ENCODE measurements at regions not wholly inside any gene's neighbourhood (a gene's known extent, or its start where the extent isn't known, plus 50 kb on each side); places are given as distances from the start of the nearest gene placed in this dataset.
"Not testable (repeated sequence)": the region's sequence is repeated elsewhere in the genome, so short reads cannot be mapped to it uniquely, and the experiment has no call there.

DNA sequence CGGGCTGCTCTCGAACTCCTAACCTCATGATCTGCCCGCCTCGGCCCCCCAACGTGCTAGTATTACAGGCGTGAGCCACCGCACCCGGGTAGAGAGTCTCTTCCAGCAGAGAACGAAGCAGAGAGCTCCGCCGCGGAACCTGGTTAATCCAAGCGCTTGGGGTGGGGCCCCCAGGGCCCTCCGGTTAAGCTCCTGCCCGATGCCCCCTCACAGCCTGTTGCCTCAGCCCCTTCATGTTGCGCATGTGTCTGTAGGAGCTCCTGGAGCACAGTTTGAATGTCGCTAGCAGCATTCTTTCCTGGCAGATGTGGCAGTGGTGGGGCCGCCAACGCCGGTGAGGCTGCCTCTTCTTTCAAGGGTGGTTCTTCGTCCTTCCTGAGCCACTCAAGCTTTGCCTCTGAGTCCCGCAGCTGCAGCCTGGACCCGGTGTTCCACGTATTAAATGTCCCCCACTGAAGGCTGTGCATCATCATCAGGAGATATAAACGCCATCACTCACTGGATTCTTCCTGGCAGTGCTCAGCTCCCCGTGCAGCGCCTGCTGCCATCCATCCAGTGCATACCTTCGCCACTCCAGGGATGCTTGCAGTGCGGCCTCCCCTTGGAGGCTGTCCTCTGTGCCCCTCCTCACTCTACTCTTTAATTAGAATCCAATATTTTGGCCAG, 1919.3 kb downstream of the PCDH9 start:
- ATAC-seq (ENCODE audit: low read depth in 2 of 2) = no peak
- DNase-seq = no peak
- Mint-ChIP-seq H3K9me3 (peaks cover 7 to 31% (median 10%) of the 10 kb centered on the region in 7 donors), H3K4me3 (no peak overlapping the region), H3K4me1 (no peaks in the 10 kb centered on the region), H3K27me3 (no peaks in the 10 kb centered on the region), H3K36me3 (no peaks in the 10 kb centered on the region), H3K27ac (no peak overlapping the region)

DNA sequence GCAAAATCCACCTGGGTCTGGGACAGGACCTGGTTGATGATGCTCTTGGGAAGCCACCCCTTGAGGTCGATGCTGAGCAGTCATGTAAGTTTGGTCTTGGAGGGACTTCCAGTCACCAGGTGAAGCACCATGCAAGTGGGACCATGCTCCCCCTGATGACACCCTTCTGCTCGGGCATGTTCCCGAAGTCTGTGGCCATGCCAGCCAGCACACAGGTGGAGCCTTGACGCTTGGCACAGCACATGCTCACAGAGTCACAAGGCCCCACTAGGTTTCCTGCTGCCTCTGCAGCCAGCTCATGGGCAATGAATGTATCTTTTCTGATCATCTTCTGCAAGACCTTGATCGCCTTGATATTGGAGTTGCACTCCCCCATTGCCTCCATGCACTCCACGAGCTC, 1920.2 kb downstream of the PCDH9 start:
- Mint-ChIP-seq H3K27me3 (no peaks in the 10 kb centered on the region), H3K4me1 (no peaks in the 10 kb centered on the region), H3K9me3 (peaks cover 6 to 27% (median 10%) of the 10 kb centered on the region in 7 donors), H3K27ac (no peak overlapping the region), H3K4me3 (no peak overlapping the region), H3K36me3 (no peaks in the 10 kb centered on the region)
- DNase-seq (no peak), ATAC-seq (ENCODE audit: low read depth in 2 of 2) (no peak)

DNA sequence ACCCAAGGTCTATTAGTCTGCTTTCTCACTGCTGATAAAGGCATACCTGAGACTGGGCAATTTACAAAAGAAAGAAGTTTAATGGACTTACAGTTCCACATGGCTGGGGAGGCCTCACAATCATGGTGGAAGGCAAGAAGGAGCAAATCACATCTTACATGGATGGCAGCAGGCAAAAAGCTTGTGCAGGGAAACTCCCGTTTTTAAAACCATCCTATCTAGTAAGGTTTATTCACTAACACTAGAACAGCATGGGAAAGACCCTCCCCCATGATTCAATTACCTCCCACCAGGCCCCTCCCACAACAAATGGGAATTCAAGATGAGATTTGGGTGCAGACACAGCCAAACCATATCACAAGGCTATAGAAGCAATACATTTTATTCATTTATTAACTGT, 1921.4 kb downstream of the PCDH9 start:
- not testable (repeated sequence) for H3K4me1 Mint-ChIP-seq, DNase-seq, H3K27me3 Mint-ChIP-seq

DNA sequence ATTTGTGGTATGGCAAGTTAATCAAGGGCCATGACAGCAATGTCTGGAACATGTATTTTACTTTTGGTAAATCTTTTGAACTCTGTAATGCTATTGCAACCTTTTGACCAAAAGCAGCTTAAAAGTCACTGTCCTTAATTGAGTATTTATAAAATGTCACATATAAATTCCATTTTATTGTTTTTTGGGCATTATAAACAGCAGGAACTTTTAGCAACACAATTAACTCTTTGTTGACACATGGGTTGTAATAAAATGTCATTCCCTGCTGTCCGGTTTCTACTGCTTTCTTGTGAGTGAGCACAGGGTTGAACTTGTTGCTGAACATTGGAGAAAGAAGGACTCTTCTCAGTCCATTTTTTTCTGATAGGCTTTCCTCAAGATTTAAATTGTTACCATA, 1923.1 kb downstream of the PCDH9 start:
- DNase-seq (no peak), ATAC-seq (ENCODE audit: low read depth in 2 of 2) (no peak)
- H3K9me3 Mint-ChIP-seq = peaks cover 4 to 15% (median 8%) of the 10 kb centered on the region in 7 donors
- H3K27me3 Mint-ChIP-seq = no peaks in the 10 kb centered on the region
- no peak overlapping the region for H3K4me3 Mint-ChIP-seq
- no peaks in the 10 kb centered on the region for H3K36me3 Mint-ChIP-seq
- H3K4me1 Mint-ChIP-seq = no peaks in the 10 kb centered on the region
- H3K27ac Mint-ChIP-seq = no peak overlapping the region

More for the DNA sequence above, 1921.4 kb downstream of the PCDH9 start:
- not testable (repeated sequence) for H3K36me3 Mint-ChIP-seq; H3K4me3 Mint-ChIP-seq; H3K27ac Mint-ChIP-seq; ATAC-seq (ENCODE audit: low read depth in 2 of 2)
- H3K9me3 Mint-ChIP-seq = peaks cover 4 to 20% (median 9%) of the 10 kb centered on the region in 7 donors

DNA sequence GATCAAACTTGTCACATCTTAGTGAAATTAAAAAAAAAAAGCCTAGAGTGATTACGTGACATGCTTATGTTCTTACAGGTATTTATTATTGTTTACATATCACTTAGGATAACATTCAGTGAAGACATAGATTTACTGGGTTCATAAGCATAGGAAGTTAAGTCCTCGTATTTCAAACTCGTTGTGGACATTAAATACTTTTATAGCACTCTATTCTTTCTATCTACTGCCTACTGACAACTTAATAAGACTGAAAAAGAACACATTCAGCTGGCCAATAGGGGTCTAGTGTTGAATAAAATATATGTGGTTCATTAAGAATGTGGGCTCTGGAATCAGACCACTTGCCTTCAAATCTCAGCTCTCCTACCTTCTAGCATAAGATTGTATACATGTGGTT, 1927.4 kb downstream of the PCDH9 start:
- no peak for ATAC-seq (ENCODE audit: low read depth in 2 of 2)
- peaks cover 0 to 2% (median 0%) of the 10 kb centered on the region in 7 donors for H3K9me3 Mint-ChIP-seq
- DNase-seq = no peak
- no peaks in the 10 kb centered on the region for H3K36me3 Mint-ChIP-seq
- H3K27ac Mint-ChIP-seq = no peak overlapping the region
- H3K4me3 Mint-ChIP-seq = no peak overlapping the region
- no peaks in the 10 kb centered on the region for H3K27me3 Mint-ChIP-seq
- H3K4me1 Mint-ChIP-seq = no peaks in the 10 kb centered on the region

DNA sequence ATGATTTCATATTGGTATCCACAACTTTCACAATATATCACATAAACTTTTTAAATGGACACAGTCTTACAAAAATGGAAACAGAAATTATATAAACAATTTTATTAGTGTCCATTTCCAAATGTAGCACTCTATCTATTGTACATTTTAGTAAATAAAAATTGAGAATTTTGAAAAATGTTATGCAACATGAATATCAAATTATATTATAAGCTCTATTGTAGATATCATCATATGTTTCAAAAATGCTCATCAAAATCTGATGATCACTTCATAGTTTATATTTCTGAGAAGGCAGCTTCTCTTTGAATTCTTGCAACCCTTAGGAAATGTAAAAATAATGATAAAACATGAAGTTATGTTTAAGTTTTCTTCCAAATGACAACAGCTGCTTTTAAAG, 1928.6 kb downstream of the PCDH9 start:
- DNase-seq = no peak
- Mint-ChIP-seq H3K36me3 (no peaks in the 10 kb centered on the region), H3K9me3 (no peaks in the 10 kb centered on the region), H3K27ac (no peak overlapping the region), H3K4me3 (no peak overlapping the region), H3K4me1 (no peaks in the 10 kb centered on the region), H3K27me3 (no peaks in the 10 kb centered on the region)
- ATAC-seq (ENCODE audit: low read depth in 2 of 2) = no peak

DNA sequence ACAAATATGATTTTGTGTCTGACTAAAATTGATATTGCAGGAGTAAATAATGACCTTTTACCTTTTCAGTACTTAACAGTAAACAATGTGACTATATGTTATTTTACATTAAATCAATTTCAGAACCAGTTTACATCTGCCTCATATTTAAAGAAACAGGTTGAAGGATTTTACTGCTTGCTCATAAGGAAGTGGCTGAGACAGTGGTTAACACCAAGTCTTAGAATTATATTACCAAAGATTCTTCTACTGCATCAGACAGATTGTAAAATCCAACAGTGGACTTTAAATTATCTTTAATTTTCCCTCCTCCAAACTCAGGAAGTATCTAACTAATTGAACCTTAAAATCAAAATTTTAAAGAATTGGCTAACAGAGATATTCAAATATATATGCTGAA, 1929.9 kb downstream of the PCDH9 start:
- no peak for DNase-seq
- no peaks in the 10 kb centered on the region for H3K36me3 Mint-ChIP-seq
- H3K4me1 Mint-ChIP-seq = no peaks in the 10 kb centered on the region
- no peak overlapping the region for H3K27ac Mint-ChIP-seq
- H3K27me3 Mint-ChIP-seq = no peaks in the 10 kb centered on the region
- no peak overlapping the region for H3K4me3 Mint-ChIP-seq
- no peaks in the 10 kb centered on the region for H3K9me3 Mint-ChIP-seq
- no peak for ATAC-seq (ENCODE audit: low read depth in 2 of 2)

DNA sequence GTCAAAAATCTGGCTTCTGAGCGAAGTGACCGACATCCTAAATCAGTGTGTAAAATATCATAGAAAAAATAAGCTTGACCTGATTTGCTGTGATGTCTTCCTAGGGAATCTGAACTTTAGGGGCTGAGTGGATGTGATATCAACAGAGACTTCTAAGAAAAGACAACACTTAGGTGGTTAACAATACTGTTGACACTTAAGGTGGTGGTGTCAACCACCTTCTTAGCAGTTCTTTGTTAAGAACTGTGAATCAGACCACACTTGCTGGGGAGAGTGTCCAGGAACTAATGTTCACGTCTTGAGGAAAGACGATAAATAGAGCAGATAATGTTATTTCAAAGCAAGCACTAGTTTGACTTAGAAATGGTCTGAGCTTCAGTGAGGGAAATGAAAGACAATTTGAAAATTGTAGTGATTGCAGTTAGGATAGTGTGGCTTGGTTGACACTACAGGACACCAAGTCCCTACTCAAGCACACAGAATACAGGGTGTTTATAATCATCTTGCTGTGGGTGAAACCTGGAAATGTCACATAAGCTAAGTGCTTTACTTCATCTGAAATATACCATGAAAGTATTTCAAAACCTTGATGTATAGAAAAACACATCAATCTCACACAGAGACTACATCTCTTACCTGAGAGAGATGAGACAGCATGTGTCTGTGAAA, 1936.5 kb downstream of the PCDH9 start:
- H3K27me3 Mint-ChIP-seq = no peaks in the 10 kb centered on the region
- H3K36me3 Mint-ChIP-seq = no peaks in the 10 kb centered on the region
- H3K27ac Mint-ChIP-seq = no peak overlapping the region
- no peaks in the 10 kb centered on the region for H3K4me1 Mint-ChIP-seq
- peaks cover 0 to 3% (median 0%) of the 10 kb centered on the region in 7 donors for H3K9me3 Mint-ChIP-seq
- no peak for ATAC-seq (ENCODE audit: low read depth in 2 of 2)
- DNase-seq = no peak
- H3K4me3 Mint-ChIP-seq = no peak overlapping the region

DNA sequence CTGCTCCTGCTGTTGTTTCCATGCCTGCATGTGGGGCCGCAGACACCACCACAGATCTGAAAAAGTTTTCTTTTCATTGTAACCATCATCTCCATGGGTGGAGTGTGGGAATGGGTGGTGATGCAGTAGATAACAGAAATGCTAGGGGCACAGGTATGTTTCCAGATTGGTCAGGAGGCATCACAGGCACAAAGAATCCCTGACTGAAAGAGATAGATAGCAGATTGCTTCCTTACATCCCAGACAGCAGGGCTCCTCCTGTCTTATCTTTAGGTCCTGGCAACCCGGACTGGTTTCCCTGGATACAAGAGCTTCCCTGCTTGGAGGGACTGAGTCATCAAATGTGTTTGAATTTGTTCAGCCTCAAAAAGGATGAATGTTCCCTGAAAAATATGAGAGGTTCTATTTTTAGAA, 1937.6 kb downstream of the PCDH9 start:
- Mint-ChIP-seq H3K4me1 (no peaks in the 10 kb centered on the region), H3K36me3 (no peaks in the 10 kb centered on the region), H3K4me3 (no peak overlapping the region), H3K9me3 (peaks cover 0 to 3% (median 0%) of the 10 kb centered on the region in 7 donors), H3K27ac (no peak overlapping the region), H3K27me3 (no peaks in the 10 kb centered on the region)
- DNase-seq = no peak
- ATAC-seq (ENCODE audit: low read depth in 2 of 2) = no peak

DNA sequence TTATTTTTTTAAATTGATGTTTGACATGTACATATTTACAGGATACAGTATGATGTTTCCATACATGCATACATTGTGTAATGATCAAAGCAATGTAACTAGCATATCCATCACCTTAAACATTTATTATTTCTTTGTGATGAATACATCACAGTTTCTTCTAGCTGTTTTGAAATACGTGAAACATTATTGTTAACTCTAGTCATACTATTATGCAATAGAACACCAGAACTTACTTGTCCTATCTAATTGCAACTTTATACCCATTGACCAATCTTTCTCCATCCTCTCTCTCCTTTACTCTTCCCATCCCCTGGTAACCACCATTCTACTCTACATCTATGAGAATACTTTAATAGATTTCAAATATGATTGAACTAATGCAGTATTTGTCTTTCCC, 1942.7 kb downstream of the PCDH9 start:
- no peak overlapping the region for H3K27ac Mint-ChIP-seq
- H3K4me3 Mint-ChIP-seq = no peak overlapping the region
- ATAC-seq (ENCODE audit: low read depth in 2 of 2) = no peak
- no peaks in the 10 kb centered on the region for H3K36me3 Mint-ChIP-seq
- DNase-seq = no peak
- peaks cover 0 to 4% (median 2%) of the 10 kb centered on the region in 7 donors for H3K9me3 Mint-ChIP-seq
- no peaks in the 10 kb centered on the region for H3K4me1 Mint-ChIP-seq
- no peaks in the 10 kb centered on the region for H3K27me3 Mint-ChIP-seq

DNA sequence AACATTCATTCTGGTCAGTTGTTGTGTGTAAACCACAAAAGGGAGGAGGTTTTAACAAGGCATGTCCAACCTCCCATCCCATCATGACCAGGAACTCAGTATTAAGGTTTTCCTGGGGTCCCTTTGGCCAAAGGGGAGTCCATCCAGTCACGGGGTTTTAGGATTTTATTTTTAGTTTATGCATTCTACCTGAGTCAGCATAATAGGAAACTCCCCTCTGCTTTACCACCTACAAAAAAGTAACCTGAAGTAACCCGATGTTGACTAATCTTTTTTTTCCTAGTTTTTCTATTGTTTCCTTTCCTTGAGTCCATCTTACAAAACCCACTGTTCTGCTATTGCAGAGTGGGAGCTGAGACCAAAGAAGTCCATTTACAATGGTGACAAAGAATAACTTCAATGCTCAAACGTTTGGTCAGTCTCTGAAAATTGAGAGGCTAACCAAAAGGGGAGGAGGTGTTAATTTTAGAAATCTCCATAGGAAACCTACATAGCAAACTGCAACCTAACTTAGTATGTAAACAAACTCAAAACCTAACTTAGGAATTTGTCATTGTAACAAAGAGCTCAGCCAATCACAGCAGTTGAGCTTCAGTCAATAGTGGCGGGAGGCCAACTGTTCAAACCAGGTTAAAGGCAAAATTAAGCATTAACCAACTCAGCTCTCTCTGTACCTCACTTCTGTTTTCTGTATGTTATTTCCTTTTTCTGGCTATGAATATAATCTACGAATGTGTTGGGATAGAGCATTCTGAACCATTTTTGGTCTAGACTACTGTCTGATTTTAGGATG, 1954.1 kb downstream of the PCDH9 start:
- Mint-ChIP-seq H3K9me3 (peaks cover 11 to 23% (median 18%) of the 10 kb centered on the region in 7 donors), H3K27ac (no peak overlapping the region), H3K4me1 (no peaks in the 10 kb centered on the region), H3K4me3 (no peak overlapping the region), H3K27me3 (no peaks in the 10 kb centered on the region), H3K36me3 (peaks cover 0 to 10% of the 10 kb centered on the region in 2 donors)
- ATAC-seq (ENCODE audit: low read depth in 2 of 2) (no peak), DNase-seq (no peak)

DNA sequence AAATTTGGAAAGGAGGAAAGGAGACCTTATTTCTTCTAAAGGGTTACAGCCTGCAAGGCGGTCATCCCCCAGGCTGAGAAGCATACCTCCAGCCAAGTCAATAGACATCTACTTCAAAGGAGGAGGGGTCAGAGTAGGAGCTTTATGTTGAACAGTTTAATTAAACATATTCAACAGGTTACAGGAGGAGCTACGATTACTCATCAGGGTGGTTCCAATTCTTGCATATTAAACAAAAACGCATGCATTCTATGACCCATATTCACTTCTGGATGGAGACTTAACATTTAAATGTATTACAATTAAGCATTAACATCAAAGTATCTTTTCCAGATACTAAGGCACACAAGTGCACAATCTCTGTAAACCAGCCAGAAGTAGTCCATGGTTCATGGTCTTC, 1955.0 kb downstream of the PCDH9 start:
- Mint-ChIP-seq H3K9me3 (peaks cover 11 to 23% (median 18%) of the 10 kb centered on the region in 7 donors), H3K36me3 (peaks cover 0 to 10% of the 10 kb centered on the region in 2 donors), H3K4me3 (no peak overlapping the region), H3K27ac (no peak overlapping the region), H3K4me1 (no peaks in the 10 kb centered on the region), H3K27me3 (no peaks in the 10 kb centered on the region)
- DNase-seq = no peak
- no peak for ATAC-seq (ENCODE audit: low read depth in 2 of 2)

DNA sequence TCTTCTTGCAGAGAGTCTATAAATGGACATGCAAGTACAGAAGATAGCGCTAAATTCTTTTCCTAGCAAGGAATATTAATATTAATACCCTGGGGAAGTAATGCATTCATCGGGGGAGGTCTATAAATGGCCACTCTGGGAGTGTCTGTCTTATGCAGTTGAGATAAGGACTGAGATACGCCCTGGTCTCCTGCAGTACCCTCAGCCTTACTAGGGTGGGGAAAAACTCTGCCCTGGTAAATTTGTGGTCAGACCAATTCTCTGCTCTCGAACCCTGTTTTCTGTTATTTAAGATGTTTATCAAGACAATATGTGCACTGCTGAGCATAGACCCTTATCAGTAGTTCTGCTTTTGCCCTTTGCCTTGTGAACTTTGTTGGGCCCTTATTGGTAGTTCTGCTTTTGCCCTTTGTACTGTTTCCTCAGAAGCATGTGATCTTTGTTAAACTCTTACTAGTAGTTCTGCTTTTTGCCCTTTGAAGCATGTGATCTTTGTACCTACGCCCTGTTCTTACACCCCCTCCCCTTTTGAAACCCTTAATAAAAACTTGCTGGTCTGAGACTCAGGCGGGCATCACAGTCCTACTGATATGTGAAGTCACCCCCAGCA, 1956.2 kb downstream of the PCDH9 start:
- H3K27me3 Mint-ChIP-seq; H3K4me1 Mint-ChIP-seq; H3K27ac Mint-ChIP-seq; ATAC-seq (ENCODE audit: low read depth in 2 of 2); DNase-seq; H3K4me3 Mint-ChIP-seq: not testable (repeated sequence)
- Mint-ChIP-seq H3K36me3 (peaks cover 0 to 10% of the 10 kb centered on the region in 2 donors), H3K9me3 (peaks cover 11 to 23% (median 17%) of the 10 kb centered on the region in 7 donors)
